Aorta (tissue), 5 donors: ENCODE measurements at regions not wholly inside any gene's neighbourhood (a gene's known extent, or its start where the extent isn't known, plus 50 kb on each side); places are given as distances from the start of the nearest gene placed in this dataset.
A peak's percentile ranks its signal among the peaks of the same experiment; 100 is the strongest.
"Not testable (repeated sequence)": the region's sequence is repeated elsewhere in the genome, so short reads cannot be mapped to it uniquely, and the experiment has no call there.

Experiments
- ATAC-seq: fragments of 200-7000 bp; cut with Tn5 transposase; one replicate; pipeline ENCODE4 v1.9.1; 2022; ENCODE audit warnings: moderate library complexity; ENCODE audit not compliant: low FRiP score
- DNase-seq, 2 donors: peaks; one replicate each; pipeline ENCODE4 v3.0.0-alpha.2; 2020
- H3K27ac ChIP-seq, 2 donors: one replicate each; pipeline ENCODE4 v1.5.1; 2013; ENCODE audit warnings: low read length in 2 of 2, mild to moderate bottlenecking in 2 of 2, moderate library complexity in 2 of 2, control low read depth in 1 of 2, inconsistent platforms in 1 of 2, low read depth in 1 of 2
- H3K27me3 ChIP-seq, 2 donors: one replicate each; pipeline ENCODE4 v1.6.1; 2013; ENCODE audit warnings: control low read depth in 1 of 2, low read length in 1 of 2, mild to moderate bottlenecking in 1 of 2, moderate library complexity in 1 of 2; ENCODE audit not compliant: insufficient read depth in 2 of 2, control insufficient read depth in 1 of 2
- H3K36me3 ChIP-seq, 2 donors: one replicate each; pipeline ENCODE4 v1.6.1; 2013; ENCODE audit warnings: control low read depth in 1 of 2, low read length in 1 of 2, mild to moderate bottlenecking in 1 of 2; ENCODE audit not compliant: insufficient read depth in 2 of 2, control insufficient read depth in 1 of 2
- H3K4me1 ChIP-seq, 2 donors: one replicate each; pipeline ENCODE4 v1.6.1; 2013; ENCODE audit warnings: low read length in 2 of 2, control low read depth in 1 of 2, mild to moderate bottlenecking in 1 of 2, moderate library complexity in 1 of 2; ENCODE audit not compliant: insufficient read depth in 2 of 2, control insufficient read depth in 1 of 2
- H3K4me3 ChIP-seq, 2 donors: one replicate each; pipeline ENCODE4 v1.5.1; 2013; ENCODE audit warnings: low read length in 2 of 2, control low read depth in 1 of 2, mild to moderate bottlenecking in 1 of 2
- H3K9me3 ChIP-seq: one replicate; pipeline ENCODE4 v1.6.1; 2013; ENCODE audit warnings: mild to moderate bottlenecking, low read length; ENCODE audit not compliant: control insufficient read depth
- WGBS, 2 donors: extraction: QIAGEN DNeasy Blood & Tissue Kit; methylation state at CpG; one replicate each; pipeline ENCODE4 v1.1.7; 2013; 5-methylcytosine and 5-hydroxymethylcytosine counted together
- intact Hi-C, 2 donors: fragments of 100-400 bp; cut with DNase I; formaldehyde crosslinking; loops; one replicate each; pipeline versions ENCODE4 v1.14.2 to v1.15.0; 2022
- donor health status: healthy with polysubstance abuse.
- donor health status: Bipolar disorder and iron deficiency.
- donor health status: DM: no; HTN: no; CAD: no.
- donor health status: DM: no; HTN: no; CAD: no.
- donor health status: DM: yes; HTN: yes; CAD: no.

GRCh38 chr11:16536513-16536912 is 180.2 kb upstream of the SOX6 start:
- no peak overlapping the region for H3K27ac ChIP-seq
- no peak for DNase-seq
- H3K36me3 ChIP-seq: no peaks in the 10 kb centered on the region
- no peaks in the 10 kb centered on the region for H3K27me3 ChIP-seq
- no peak for ATAC-seq
- H3K9me3 ChIP-seq: no peaks in the 10 kb centered on the region
- intact Hi-C loops: no loop called here
- 95 to 97% methylated on average over 9 of the region's 9 CpGs for WGBS, 2 donors
- H3K4me3 ChIP-seq: no peak overlapping the region
- H3K4me1 ChIP-seq: no peaks in the 10 kb centered on the region

- no peak overlapping the region for H3K4me3 ChIP-seq
- WGBS, 2 donors: 20 to 23% methylated on average over 1 of the region's 1 CpG
- intact Hi-C loops: no loop called here
- H3K27me3 ChIP-seq: no peaks in the 10 kb centered on the region
- no peak for DNase-seq
- no peaks in the 10 kb centered on the region for H3K36me3 ChIP-seq
- H3K9me3 ChIP-seq: no peaks in the 10 kb centered on the region
- H3K27ac ChIP-seq: no peak overlapping the region
- ATAC-seq: peak; percentile 7
- no peaks in the 10 kb centered on the region for H3K4me1 ChIP-seq
Measured at GRCh38 chr11:16528639-16529038, 172.3 kb upstream of the SOX6 start.

DNA sequence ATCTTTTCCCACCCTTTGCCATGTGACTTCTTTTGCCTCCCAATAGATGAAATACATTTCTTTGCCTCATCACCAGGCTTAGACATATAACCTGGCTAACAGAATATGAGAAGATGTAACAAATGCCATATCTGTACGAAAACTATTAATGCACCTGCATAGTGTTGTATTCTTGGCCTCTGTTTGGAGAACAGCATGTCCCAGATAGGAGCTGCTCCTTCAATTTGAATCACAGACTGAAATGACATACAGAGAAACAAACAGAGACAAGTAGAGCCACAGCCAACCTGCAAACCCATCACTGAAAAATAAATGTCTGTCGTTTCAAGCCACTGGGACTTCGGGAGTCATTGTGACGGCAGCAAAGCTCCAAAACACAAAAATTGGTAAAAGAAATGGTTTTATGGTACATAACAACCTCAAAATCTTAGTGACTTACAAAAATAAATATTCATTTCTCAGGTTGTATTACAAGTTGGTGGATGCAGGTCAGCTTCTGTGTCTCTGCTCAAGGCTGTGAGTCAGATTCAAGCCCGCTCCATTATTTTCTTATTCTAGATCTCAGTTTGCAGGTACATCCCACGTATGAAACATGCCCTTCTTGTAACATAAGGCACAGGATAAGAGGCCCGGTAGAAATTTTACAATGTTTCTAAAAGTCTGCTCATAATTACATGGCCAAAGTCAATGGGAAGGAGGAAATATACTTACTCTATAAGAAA is 171.3 kb upstream of the SOX6 start:
- no peak overlapping the region for H3K4me3 ChIP-seq
- no peak for DNase-seq
- intact Hi-C loops: no loop called here
- H3K9me3 ChIP-seq: no peaks in the 10 kb centered on the region
- WGBS, 2 donors: 84 to 87% methylated on average over 7 of the region's 7 CpGs
- no peaks in the 10 kb centered on the region for H3K36me3 ChIP-seq
- H3K27ac ChIP-seq: no peak overlapping the region
- no peak for ATAC-seq
- H3K4me1 ChIP-seq: no peaks in the 10 kb centered on the region
- H3K27me3 ChIP-seq: no peaks in the 10 kb centered on the region

GRCh38 chr11:16526947-16527346 is 170.6 kb upstream of the SOX6 start:
- Histone ChIP-seq H3K4me1 (no peaks in the 10 kb centered on the region), H3K9me3 (no peaks in the 10 kb centered on the region), H3K27me3 (no peaks in the 10 kb centered on the region), H3K4me3 (no peak overlapping the region), H3K27ac (no peak overlapping the region), H3K36me3 (no peaks in the 10 kb centered on the region)
- intact Hi-C loops: no loop called here
- 85 to 89% methylated on average over 1 of the region's 1 CpG for WGBS, 2 donors
- no peak for DNase-seq
- ATAC-seq: no peak

- ATAC-seq, H3K36me3 ChIP-seq, H3K4me1 ChIP-seq, H3K4me3 ChIP-seq, DNase-seq, intact Hi-C loops, H3K27ac ChIP-seq, H3K27me3 ChIP-seq, H3K9me3 ChIP-seq: not testable (repeated sequence)
- WGBS, 2 donors: 92 to 93% methylated on average over 11 of the region's 11 CpGs
Measured at GRCh38 chr11:16520713-16521112, 164.4 kb upstream of the SOX6 start.

- no peaks in the 10 kb centered on the region for H3K36me3 ChIP-seq
- intact Hi-C loops: no loop called here
- H3K27me3 ChIP-seq: no peaks in the 10 kb centered on the region
- H3K9me3 ChIP-seq: no peaks in the 10 kb centered on the region
- H3K4me3 ChIP-seq: no peak overlapping the region
- DNase-seq (no peak), ATAC-seq (no peak)
- no peaks in the 10 kb centered on the region for H3K4me1 ChIP-seq
- H3K27ac ChIP-seq: no peak overlapping the region
Measured at GRCh38 chr11:16512899-16513241, 156.5 kb upstream of the SOX6 start.

DNA sequence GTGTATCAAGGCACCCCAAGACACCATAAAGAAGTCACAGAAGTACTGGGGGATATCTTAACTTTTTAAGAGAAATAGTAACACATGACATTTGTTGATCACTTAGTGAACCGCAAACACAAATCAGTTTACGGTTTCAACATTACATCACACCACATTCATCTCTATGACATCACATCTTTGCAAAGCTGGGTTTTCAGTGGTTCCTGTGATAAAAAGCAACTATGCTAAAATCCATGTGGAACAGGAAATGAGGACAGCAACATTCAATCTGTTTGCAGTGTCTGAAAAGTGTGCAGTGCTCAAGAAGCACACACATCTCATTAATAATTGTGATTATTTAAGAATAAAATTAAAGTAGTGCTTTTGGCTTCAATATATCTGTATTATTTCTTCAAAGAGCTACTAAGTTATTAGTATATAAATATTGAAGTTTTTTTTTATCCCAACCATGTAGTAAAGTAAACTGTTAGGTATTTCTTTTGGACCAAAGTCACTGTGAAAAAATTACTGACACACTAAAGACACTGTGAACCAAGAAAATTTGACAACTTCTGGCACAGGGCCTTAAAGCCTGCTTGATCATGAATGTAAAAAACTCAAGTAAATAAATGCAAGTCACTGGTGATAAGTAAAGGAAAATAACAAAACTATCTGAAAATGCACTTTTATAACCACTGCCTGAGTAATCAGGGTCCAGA is 156.0 kb upstream of the SOX6 start:
- ATAC-seq: no peak
- 72 to 73% methylated on average over 2 of the region's 2 CpGs for WGBS, 2 donors

DNA sequence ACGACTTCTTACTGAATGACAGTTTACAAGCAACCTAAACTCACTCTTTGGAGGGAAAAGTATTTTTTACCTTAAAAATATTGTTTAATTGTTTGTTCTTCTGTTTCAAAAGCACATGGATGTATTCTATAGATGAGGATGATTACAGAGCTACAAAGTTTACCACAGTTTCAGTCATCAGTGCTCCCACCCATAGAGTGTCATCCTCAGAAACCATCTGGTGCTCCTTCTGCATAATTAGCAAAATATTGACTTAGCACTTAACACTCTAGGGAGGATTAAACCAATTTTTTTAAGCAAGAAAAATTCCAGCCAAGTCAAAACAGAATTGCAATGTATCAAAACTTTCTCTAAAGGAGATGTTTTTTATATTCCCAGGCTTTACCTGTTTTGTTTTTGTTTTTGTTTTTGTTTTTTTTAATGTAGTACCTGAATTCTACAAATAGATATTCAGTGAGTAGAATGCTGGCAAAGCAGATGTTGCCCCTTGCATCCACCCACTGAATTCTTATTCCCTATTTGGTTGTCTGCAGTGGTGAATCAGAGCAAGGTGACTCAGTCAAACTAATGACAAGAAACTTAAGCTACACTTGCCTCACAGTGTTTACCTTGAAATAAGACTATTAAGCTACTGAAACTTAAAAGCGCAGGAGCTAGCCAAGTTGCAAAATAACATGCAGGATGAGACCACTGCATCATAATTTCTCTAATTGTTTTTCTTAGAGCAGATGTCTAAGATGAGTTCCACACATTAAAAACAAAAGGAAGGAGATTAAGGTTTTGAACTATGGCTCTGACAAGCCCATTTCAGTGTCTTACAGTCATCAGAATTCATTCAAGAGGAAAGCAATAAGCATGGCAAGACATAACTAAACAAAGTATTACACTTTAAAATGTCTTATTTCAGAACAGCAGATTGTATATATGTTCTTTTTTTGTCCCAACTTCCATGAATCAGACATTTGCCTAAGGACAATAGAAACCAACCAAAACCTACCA is 155.1 kb upstream of the SOX6 start:
- Histone ChIP-seq H3K27ac (no peak overlapping the region), H3K36me3 (no peaks in the 10 kb centered on the region), H3K4me1 (no peaks in the 10 kb centered on the region), H3K27me3 (no peaks in the 10 kb centered on the region), H3K9me3 (no peaks in the 10 kb centered on the region), H3K4me3 (no peak overlapping the region)
- no peak for ATAC-seq
- no peak for DNase-seq
- intact Hi-C loops: no loop called here
- WGBS, 2 donors: 81 to 82% methylated on average over 2 of the region's 2 CpGs

More for the DNA sequence above, 156.0 kb upstream of the SOX6 start:
- intact Hi-C loops: no loop called here
- Histone ChIP-seq H3K9me3 (no peaks in the 10 kb centered on the region), H3K27me3 (no peaks in the 10 kb centered on the region), H3K36me3 (no peaks in the 10 kb centered on the region), H3K4me1 (no peaks in the 10 kb centered on the region), H3K4me3 (no peak overlapping the region), H3K27ac (no peak overlapping the region)
- no peak for DNase-seq
